ENCODE measurements at regions not wholly inside any gene's neighbourhood (a gene's known extent, or its start where the extent isn't known, plus 50 kb on each side); places are given as distances from the start of the nearest gene placed in this dataset.

GRCh38 chr10:50988792-50989191, 85.5 kb upstream of the PRKG1 start:
- DNase-seq (ENCODE audit: low read depth in 1 of 2, low spot score in 2 of 2), result no peak
- CTCF ChIA-PET (ENCODE audit: partially characterized antibody), result interaction anchor here (0.7 to 1.0 kb wide), 7 partner anchors 9 to 984 kb away, joined by 3 to 5 read pairs (median 3); no protein-coding TSS in a partner anchor
- Histone ChIP-seq H2BK15ac (ENCODE audit: low read length) (no peak overlapping the region), H3K18ac (ENCODE audit: extremely low read depth, low read length) (no peak overlapping the region), H3K14ac (ENCODE audit: insufficient read length) (no peak overlapping the region), H3K27ac (ENCODE audit: low read depth, low read length) (no peak overlapping the region), H3K36me3 (ENCODE audit: control insufficient read depth in 2 of 4, insufficient read depth in 4 of 4, low read length in 3 of 4) (no peaks in the 10 kb centered on the region), H3K79me2 (ENCODE audit: control insufficient read depth in 1 of 2, insufficient read depth in 2 of 2, low read length in 2 of 2) (no peaks in the 10 kb centered on the region), H2BK120ac (replicated peaks; ENCODE audit: low read depth, low read length) (no peak overlapping the region), H2AFZ (ENCODE audit: low read length) (no peak overlapping the region), H3K56ac (replicated peaks; ENCODE audit: insufficient read length, low read depth, low read length) (no peak overlapping the region), H4K5ac (ENCODE audit: insufficient read length, low read depth, low read length) (no peak overlapping the region), H3K4me1 (replicated peaks in 1 of 4; ENCODE audit: control insufficient read depth in 3 of 4, insufficient read depth in 4 of 4, low read length in 3 of 4) (peaks cover 0 to 2% (median 1%) of the 10 kb centered on the region in 4 experiments; a peak in 2 of 7 replicates), H3K23ac (ENCODE audit: insufficient read length) (no peak overlapping the region), H4K20me1 (replicated peaks in 1 of 2; ENCODE audit: control insufficient read depth in 1 of 2, insufficient read depth in 2 of 2, low read length in 2 of 2) (peaks cover 0 to 1% of the 10 kb centered on the region in 2 experiments), H2BK5ac (ENCODE audit: low read depth, low read length) (no peak overlapping the region), H3K23me2 (ENCODE audit: low read depth, low read length) (peaks cover 12% of the 10 kb centered on the region), H3K27me3 (replicated peaks in 1 of 4; ENCODE audit: control insufficient read depth in 3 of 4, extremely low read depth in 1 of 4, insufficient read depth in 3 of 4, low read length in 3 of 4) (peaks cover 10 to 38% (median 32%) of the 10 kb centered on the region in 4 experiments), H2AK5ac (ENCODE audit: low read depth, low read length) (no peak overlapping the region), H3K4me2 (ENCODE audit: insufficient read depth in 1 of 2, low read depth in 2 of 2, low read length in 2 of 2) (no peak overlapping the region), H4K8ac (ENCODE audit: extremely low read depth, insufficient read depth, low read length) (no peak overlapping the region), H4K91ac (replicated peaks; ENCODE audit: insufficient read length, low read length) (no peak overlapping the region), H3K9ac (replicated peaks in 1 of 4; ENCODE audit: extremely low read depth in 1 of 4, low read depth in 3 of 4, low read length in 3 of 4) (no peak overlapping the region), H3K9me3 (ENCODE audit: insufficient read depth in 2 of 2, low read depth in 1 of 2, low read length in 1 of 2) (no peaks in the 10 kb centered on the region), H3K4ac (replicated peaks; ENCODE audit: insufficient read length, low read depth, low read length) (no peak overlapping the region), H2BK12ac (ENCODE audit: low read depth, low read length) (no peak overlapping the region), H3K4me3 (ENCODE audit: extremely low read depth in 1 of 4, insufficient read depth in 2 of 4, low read depth in 3 of 4, low read length in 4 of 4) (no peak overlapping the region), H3K79me1 (ENCODE audit: low read depth, low read length) (no peaks in the 10 kb centered on the region), H2BK20ac (ENCODE audit: low read length) (no peak overlapping the region)
- POLR2A ChIA-PET (ENCODE audit: partially characterized antibody), result no interaction called here
- FAIRE-seq, result no peak
- 47% methylated on average over 4 of the region's 4 CpGs; no CpG with 5 or more reads in 1 of the 2 experiments for WGBS, 2 experiments (ENCODE audit: extremely low coverage in 1 of 2, insufficient coverage in 1 of 2, insufficient read length in 1 of 2, insufficient replicate concordance in 2 of 2, low coverage in 1 of 2, low lambda C conversion rate in 2 of 2, missing lambda C conversion rate in 1 of 2)
- TF ChIP-seq RXRA (IDR thresholded peaks at IDR 0.05; ENCODE audit: insufficient read depth, low read depth, low read length), result no peak
- TF ChIP-seq CHD1 (IDR thresholded peaks at IDR 0.05; ENCODE audit: low read depth, low read length), result no peak
- no peak for TF ChIP-seq KDM5A (IDR thresholded peaks at IDR 0.05; ENCODE audit: low read length)
- no peak for TF ChIP-seq GABPA (IDR thresholded peaks at IDR 0.05; ENCODE audit: borderline replicate concordance, insufficient read depth, low read length)
- TF ChIP-seq CTCF (IDR thresholded peaks at IDR 0.05; ENCODE audit: control extremely low read depth in 1 of 3, insufficient read depth in 1 of 3, low read depth in 1 of 3, low read length in 3 of 3), result peak in 1 of 3 experiments; percentile 32; a peak in 2 of 4 replicates
- TF ChIP-seq BRCA1 (IDR thresholded peaks at IDR 0.05; ENCODE audit: low read depth, low read length), result no peak
- TF ChIP-seq BACH1 (IDR thresholded peaks at IDR 0.05; ENCODE audit: low read length), result no peak
- no peak for TF ChIP-seq TCF12 (IDR thresholded peaks at IDR 0.05; ENCODE audit: low read depth, low read length)
- no peak for TF ChIP-seq JUND (IDR thresholded peaks at IDR 0.05; ENCODE audit: low read length)
- peak in 1 of 2 experiments; percentile 50 for TF ChIP-seq RAD21 (IDR thresholded peaks at IDR 0.05 in 1 of 2, conservative IDR thresholded peaks at IDR 0.05 in 1 of 2; ENCODE audit: low read depth in 2 of 2, low read length in 2 of 2)
- TF ChIP-seq RBBP5 (IDR thresholded peaks at IDR 0.05; ENCODE audit: borderline replicate concordance, low read depth, low read length), result no peak
- TF ChIP-seq HDAC6 (IDR thresholded peaks at IDR 0.05; ENCODE audit: low read depth, low read length), result no peak

All from H1 (cell line).